ENCODE measurements at regions not wholly inside any gene's neighbourhood (a gene's known extent, or its start where the extent isn't known, plus 50 kb on each side); places are given as distances from the start of the nearest gene placed in this dataset. TPM values are rescaled to one million over a fixed set of nuclear protein-coding genes. Genes with fewer than 3 reads are reported as not detected.

DNA sequence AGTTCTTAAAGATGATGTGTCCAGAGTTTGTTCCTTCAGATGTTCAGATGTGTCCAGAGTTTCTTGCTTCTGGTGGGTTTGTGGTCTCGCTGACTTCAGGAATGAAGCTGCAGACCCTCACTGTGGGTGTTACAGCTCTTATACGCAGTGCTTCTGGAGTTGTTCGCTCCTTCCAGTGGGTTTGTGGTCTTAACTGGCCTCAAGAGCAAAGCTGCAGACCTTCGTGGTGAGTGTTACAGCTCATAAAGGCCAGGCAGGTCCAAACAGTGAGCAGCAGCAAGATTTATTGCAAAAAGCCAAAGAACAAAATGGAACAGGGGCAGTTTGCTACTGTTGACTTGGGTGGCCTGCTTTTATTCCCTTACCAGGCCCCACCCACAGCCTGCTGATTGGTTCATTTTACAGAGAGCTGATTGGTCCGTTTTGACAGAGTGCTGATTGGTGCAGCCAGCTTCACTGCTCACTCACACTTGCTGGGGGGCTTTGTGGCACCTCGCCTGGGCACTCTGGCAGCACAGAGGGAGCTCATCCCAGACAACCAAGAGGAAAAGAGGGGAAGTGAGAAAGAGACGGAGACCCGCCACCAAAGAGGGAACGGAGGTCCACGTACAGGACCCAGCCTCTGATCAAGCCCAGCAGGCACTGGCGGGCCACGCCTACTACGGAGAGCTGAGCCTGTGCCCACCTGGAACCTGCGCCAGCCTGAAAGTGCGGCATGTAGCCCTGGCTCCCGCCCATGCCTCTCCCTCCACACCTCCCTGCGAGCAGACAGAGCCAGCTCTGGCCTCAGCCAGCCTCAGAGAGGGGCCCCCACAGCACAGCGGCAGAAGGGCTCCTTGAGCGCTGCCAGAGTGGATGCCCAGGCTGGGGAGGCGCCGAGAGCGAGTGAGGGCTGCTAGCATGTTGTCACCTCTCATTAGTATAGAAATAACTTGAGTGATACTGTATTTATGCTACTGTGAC is 55.8 kb upstream of the SEMA3C start:
- no peak for DNase-seq (ENCODE audit: extremely low spot score)
- no peaks in the 10 kb centered on the region for H3K36me3 ChIP-seq (ENCODE audit: insufficient read depth)
- no peaks in the 10 kb centered on the region for H3K4me1 ChIP-seq (ENCODE audit: insufficient read depth)
- WGBS, result 93% methylated on average over 22 of the region's 22 CpGs
- H3K27ac ChIP-seq (ENCODE audit: low read depth), result no peak overlapping the region
- H3K4me3 ChIP-seq (ENCODE audit: low read depth, low read length), result no peak overlapping the region

- Histone ChIP-seq H3K27ac (ENCODE audit: low read depth) (no peak overlapping the region), H3K36me3 (ENCODE audit: insufficient read depth) (no peaks in the 10 kb centered on the region), H3K4me1 (ENCODE audit: insufficient read depth) (no peaks in the 10 kb centered on the region), H3K4me3 (ENCODE audit: low read depth, low read length) (no peak overlapping the region)
- 65% methylated on average over 6 of the region's 6 CpGs for WGBS
- DNase-seq (ENCODE audit: extremely low spot score), result no peak
These were observed 52.4 kb upstream of the SEMA3C start for GRCh38 chr7:80971225-80971624.

Small RNA genes in the stretch of these regions (small RNA-seq; reads per million reads assigned to genes)
- gene AC004866.1, result not detected

Measured in urinary bladder (tissue), 4 donors.